OCI-LY3 (cell line): ENCODE measurements at regions not wholly inside any gene's neighbourhood (a gene's known extent, or its start where the extent isn't known, plus 50 kb on each side); places are given as distances from the start of the nearest gene placed in this dataset.
"Not testable (repeated sequence)": the region's sequence is repeated elsewhere in the genome, so short reads cannot be mapped to it uniquely, and the experiment has no call there.

Source experiments
- CTCF ChIP-seq: fragments of 200-600, 300-600 bp; sonication (generic); IDR thresholded peaks from 2 replicates; pipeline ENCODE4 v1.5.1; 2014; ENCODE audit warnings: antibody characterized with exemption, low read length, low read depth
- EZH2phosphoT487 ChIP-seq: fragments of 200-600 bp; shearing (Covaris generic); IDR thresholded peaks from 2 replicates; pipeline ENCODE4 v1.6.1; 2018; ENCODE audit warnings: antibody characterized with exemption, mixed run types, low read depth

DNA sequence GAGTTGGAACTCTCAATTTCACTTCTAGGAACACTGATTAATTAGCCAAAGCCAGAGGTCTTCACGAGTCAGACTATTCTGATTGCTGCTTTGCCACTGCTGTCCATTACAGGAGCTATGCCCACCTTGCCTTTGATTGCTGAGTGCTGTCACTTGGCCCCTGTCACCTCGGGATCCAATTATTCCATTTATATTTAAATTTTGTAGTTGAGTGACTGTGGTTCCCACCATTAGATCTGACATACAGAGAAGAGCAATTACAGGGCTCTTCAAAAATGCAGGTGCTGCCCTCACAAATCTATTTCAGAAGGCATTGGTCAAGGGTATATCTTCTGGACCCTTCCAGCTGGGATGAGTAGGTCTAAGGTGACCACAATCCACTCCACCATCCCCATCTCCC, 200.8 kb downstream of the GJA1 start:
- TF ChIP-seq CTCF, EZH2phosphoT487: not testable (repeated sequence)
